Aorta (tissue), 5 donors: ENCODE measurements at regions not wholly inside any gene's neighbourhood (a gene's known extent, or its start where the extent isn't known, plus 50 kb on each side); places are given as distances from the start of the nearest gene placed in this dataset.
A peak's percentile ranks its signal among the peaks of the same experiment; 100 is the strongest.

Experiments
- ATAC-seq: fragments of 200-7000 bp; cut with Tn5 transposase; one replicate; pipeline ENCODE4 v1.9.1; 2022; ENCODE audit warnings: moderate library complexity; ENCODE audit not compliant: low FRiP score
- DNase-seq, 2 donors: peaks; one replicate each; pipeline ENCODE4 v3.0.0-alpha.2; 2020
- H3K27ac ChIP-seq, 2 donors: one replicate each; pipeline ENCODE4 v1.5.1; 2013; ENCODE audit warnings: low read length in 2 of 2, mild to moderate bottlenecking in 2 of 2, moderate library complexity in 2 of 2, control low read depth in 1 of 2, inconsistent platforms in 1 of 2, low read depth in 1 of 2
- H3K27me3 ChIP-seq, 2 donors: one replicate each; pipeline ENCODE4 v1.6.1; 2013; ENCODE audit warnings: control low read depth in 1 of 2, low read length in 1 of 2, mild to moderate bottlenecking in 1 of 2, moderate library complexity in 1 of 2; ENCODE audit not compliant: insufficient read depth in 2 of 2, control insufficient read depth in 1 of 2
- H3K36me3 ChIP-seq, 2 donors: one replicate each; pipeline ENCODE4 v1.6.1; 2013; ENCODE audit warnings: control low read depth in 1 of 2, low read length in 1 of 2, mild to moderate bottlenecking in 1 of 2; ENCODE audit not compliant: insufficient read depth in 2 of 2, control insufficient read depth in 1 of 2
- H3K4me1 ChIP-seq, 2 donors: one replicate each; pipeline ENCODE4 v1.6.1; 2013; ENCODE audit warnings: low read length in 2 of 2, control low read depth in 1 of 2, mild to moderate bottlenecking in 1 of 2, moderate library complexity in 1 of 2; ENCODE audit not compliant: insufficient read depth in 2 of 2, control insufficient read depth in 1 of 2
- H3K4me3 ChIP-seq, 2 donors: one replicate each; pipeline ENCODE4 v1.5.1; 2013; ENCODE audit warnings: low read length in 2 of 2, control low read depth in 1 of 2, mild to moderate bottlenecking in 1 of 2
- H3K9me3 ChIP-seq: one replicate; pipeline ENCODE4 v1.6.1; 2013; ENCODE audit warnings: mild to moderate bottlenecking, low read length; ENCODE audit not compliant: control insufficient read depth
- WGBS, 2 donors: extraction: QIAGEN DNeasy Blood & Tissue Kit; methylation state at CpG; one replicate each; pipeline ENCODE4 v1.1.7; 2013; 5-methylcytosine and 5-hydroxymethylcytosine counted together
- intact Hi-C, 2 donors: fragments of 100-400 bp; cut with DNase I; formaldehyde crosslinking; loops; one replicate each; pipeline versions ENCODE4 v1.14.2 to v1.15.0; 2022
- donor health status: healthy with polysubstance abuse.
- donor health status: Bipolar disorder and iron deficiency.
- donor health status: DM: no; HTN: no; CAD: no.
- donor health status: DM: no; HTN: no; CAD: no.
- donor health status: DM: yes; HTN: yes; CAD: no.

DNA sequence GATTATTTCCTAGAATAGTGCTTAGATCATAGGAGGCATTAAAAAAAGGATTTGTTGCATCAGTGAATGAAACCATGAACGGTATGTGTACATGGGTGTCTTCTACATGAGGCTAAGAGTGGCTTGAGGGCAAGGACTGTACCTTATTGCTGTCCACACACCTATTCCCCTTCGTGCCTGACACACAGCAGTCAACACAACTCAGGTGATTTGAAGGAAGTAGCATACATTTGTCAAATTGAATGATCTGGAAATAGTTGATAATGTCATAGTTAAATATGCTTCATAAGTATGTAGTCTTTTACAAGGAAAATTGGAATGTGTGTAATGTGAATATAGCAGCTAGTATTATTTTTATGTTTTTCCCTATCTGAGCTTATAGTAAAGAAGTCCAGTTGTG lies 189.0 kb upstream of the DAB1 start:
- no peak overlapping the region for H3K27ac ChIP-seq
- ATAC-seq (no peak), DNase-seq (no peak)
- peaks cover 0 to 2% of the 10 kb centered on the region in 2 donors for H3K27me3 ChIP-seq
- 84 to 85% methylated on average over 2 of the region's 2 CpGs for WGBS, 2 donors
- no peaks in the 10 kb centered on the region for H3K36me3 ChIP-seq
- intact Hi-C loops, result no loop called here
- no peaks in the 10 kb centered on the region for H3K4me1 ChIP-seq
- no peak overlapping the region for H3K4me3 ChIP-seq
- H3K9me3 ChIP-seq, result no peaks in the 10 kb centered on the region

GRCh38 chr1:57605933-57606332 lies 182.1 kb upstream of the DAB1 start:
- Histone ChIP-seq H3K27ac (no peak overlapping the region), H3K9me3 (no peaks in the 10 kb centered on the region), H3K27me3 (no peaks in the 10 kb centered on the region), H3K4me1 (no peaks in the 10 kb centered on the region), H3K4me3 (no peak overlapping the region), H3K36me3 (no peaks in the 10 kb centered on the region)
- intact Hi-C loops, result no loop called here
- WGBS, 2 donors, result 67 to 76% methylated on average over 8 of the region's 8 CpGs
- ATAC-seq (no peak), DNase-seq (no peak)

GRCh38 chr1:57603696-57604095 lies 179.8 kb upstream of the DAB1 start:
- intact Hi-C loops, result no loop called here
- H3K36me3 ChIP-seq, result no peaks in the 10 kb centered on the region
- H3K4me1 ChIP-seq, result no peaks in the 10 kb centered on the region
- WGBS, 2 donors, result 74 to 81% methylated on average over 6 of the region's 6 CpGs
- no peak overlapping the region for H3K4me3 ChIP-seq
- H3K27ac ChIP-seq, result no peak overlapping the region
- no peaks in the 10 kb centered on the region for H3K27me3 ChIP-seq
- ATAC-seq, result no peak
- H3K9me3 ChIP-seq, result no peaks in the 10 kb centered on the region
- no peak for DNase-seq

DNA sequence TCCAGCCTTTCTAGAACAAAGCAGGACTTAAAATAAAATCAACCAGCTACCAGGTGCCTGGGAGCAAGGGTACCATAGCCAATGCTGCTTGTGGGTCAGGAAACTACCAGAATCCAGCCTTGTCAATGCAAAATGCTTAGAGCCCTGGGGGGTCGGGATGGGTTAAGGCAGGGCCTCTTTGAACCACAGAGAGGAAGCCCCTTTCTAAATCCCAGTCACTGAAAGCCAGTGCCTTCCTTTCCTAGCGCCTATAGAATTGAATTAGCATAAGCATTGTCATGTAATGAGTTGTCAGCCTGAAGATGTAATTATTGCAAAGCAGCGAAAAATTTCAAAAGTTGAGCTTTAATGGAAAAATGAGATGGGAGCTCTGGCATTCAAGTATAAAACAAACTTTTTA lies 176.6 kb upstream of the DAB1 start:
- no peaks in the 10 kb centered on the region for H3K36me3 ChIP-seq
- no peaks in the 10 kb centered on the region for H3K27me3 ChIP-seq
- DNase-seq (no peak), ATAC-seq (no peak)
- H3K9me3 ChIP-seq, result no peaks in the 10 kb centered on the region
- H3K4me3 ChIP-seq, result no peak overlapping the region
- no peaks in the 10 kb centered on the region for H3K4me1 ChIP-seq
- intact Hi-C loops, result no loop called here
- H3K27ac ChIP-seq, result no peak overlapping the region
- 87 to 88% methylated on average over 3 of the region's 3 CpGs for WGBS, 2 donors

DNA sequence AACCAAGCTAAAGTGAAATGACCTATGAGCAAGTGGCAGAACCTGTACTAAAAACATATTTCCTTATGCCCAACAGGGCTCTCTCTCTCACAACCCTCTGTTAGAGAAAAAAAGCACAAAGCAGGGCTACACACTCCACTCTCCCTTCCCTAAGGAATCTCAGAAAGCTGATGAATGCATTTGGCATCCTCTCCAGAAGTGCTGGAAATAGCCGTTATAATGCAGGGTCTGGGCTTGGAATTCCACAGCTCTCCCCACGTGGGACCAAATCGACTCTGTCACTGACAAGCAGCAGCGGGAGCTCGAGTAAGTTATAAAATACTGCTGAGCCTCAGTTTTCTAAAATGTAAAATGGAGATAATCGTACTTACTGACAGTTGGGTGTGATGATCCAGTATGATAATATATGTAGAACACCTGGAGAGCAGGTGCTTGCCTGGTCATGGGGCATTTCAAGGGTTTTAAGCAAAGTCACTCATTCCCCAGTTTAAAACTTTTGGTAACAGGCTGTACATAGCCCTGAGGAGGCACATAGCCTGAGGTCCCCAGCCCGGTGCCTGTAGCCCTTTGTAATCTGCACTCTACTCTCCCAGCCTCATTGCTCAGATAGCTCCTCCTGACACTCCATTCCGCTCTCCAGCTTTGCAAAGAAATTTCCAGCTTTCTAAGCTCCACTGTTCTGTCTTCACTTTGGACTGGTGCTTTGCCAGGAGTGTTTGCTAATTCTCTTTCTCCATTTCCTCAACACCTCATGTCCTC lies 175.6 kb upstream of the DAB1 start:
- intact Hi-C loops, result no loop called here
- DNase-seq, result peak in 1 of 2 donors; percentile 47
- H3K9me3 ChIP-seq, result no peaks in the 10 kb centered on the region
- no peaks in the 10 kb centered on the region for H3K4me1 ChIP-seq
- WGBS, 2 donors, result 16 to 17% methylated on average over 8 of the region's 8 CpGs
- no peaks in the 10 kb centered on the region for H3K36me3 ChIP-seq
- no peaks in the 10 kb centered on the region for H3K27me3 ChIP-seq
- H3K27ac ChIP-seq, result no peak overlapping the region
- no peak overlapping the region for H3K4me3 ChIP-seq
- ATAC-seq, result no peak

DNA sequence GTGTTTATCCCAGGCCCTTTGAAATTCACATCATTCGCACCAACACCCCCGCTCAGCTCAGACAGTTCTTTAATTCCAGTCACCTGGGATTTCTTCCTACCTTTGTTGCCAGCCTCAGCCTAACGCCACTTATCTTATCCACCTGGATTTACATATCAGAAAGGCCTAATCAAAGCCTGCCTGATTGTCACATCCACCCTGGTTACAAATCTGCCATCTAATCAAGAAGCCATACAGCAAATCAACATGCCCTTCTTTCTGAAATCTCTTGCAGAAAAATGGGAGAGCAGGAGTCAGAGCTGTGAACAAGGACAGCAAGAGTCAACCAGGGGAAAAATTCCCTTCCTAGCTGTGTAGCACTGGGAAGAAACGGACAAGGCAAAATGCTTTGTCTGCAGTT lies 173.2 kb upstream of the DAB1 start:
- H3K9me3 ChIP-seq, result no peaks in the 10 kb centered on the region
- DNase-seq, result no peak
- intact Hi-C loops, result no loop called here
- H3K27me3 ChIP-seq, result no peaks in the 10 kb centered on the region
- H3K4me3 ChIP-seq, result no peak overlapping the region
- H3K27ac ChIP-seq, result no peak overlapping the region
- H3K36me3 ChIP-seq, result no peaks in the 10 kb centered on the region
- no peaks in the 10 kb centered on the region for H3K4me1 ChIP-seq
- 94 to 95% methylated on average over 4 of the region's 4 CpGs for WGBS, 2 donors
- no peak for ATAC-seq

DNA sequence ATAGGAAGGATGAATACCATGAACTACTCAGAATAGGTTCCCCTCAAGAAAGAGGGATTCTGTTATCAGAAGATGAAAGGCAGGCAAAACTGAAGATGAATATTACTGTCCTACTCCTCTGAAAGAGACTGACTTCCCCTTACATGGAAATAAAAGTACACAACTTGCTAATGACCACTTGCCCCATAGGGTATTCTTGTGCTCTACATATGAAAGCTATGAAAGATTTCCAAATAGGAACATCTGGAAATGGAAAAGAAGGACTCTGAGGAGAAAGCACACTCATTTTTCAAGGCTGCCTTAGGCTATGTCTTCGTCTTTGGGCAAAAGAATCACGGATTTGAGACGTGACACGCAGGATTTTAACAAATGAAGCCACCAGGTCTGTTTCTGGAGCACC lies 170.1 kb upstream of the DAB1 start:
- H3K9me3 ChIP-seq, result no peaks in the 10 kb centered on the region
- DNase-seq (no peak), ATAC-seq (no peak)
- 91 to 92% methylated on average over 4 of the region's 4 CpGs for WGBS, 2 donors
- no peaks in the 10 kb centered on the region for H3K36me3 ChIP-seq
- intact Hi-C loops, result no loop called here
- no peak overlapping the region for H3K4me3 ChIP-seq
- H3K27ac ChIP-seq, result no peak overlapping the region
- no peaks in the 10 kb centered on the region for H3K4me1 ChIP-seq
- no peaks in the 10 kb centered on the region for H3K27me3 ChIP-seq

- Histone ChIP-seq H3K36me3 (no peaks in the 10 kb centered on the region), H3K4me3 (no peak overlapping the region), H3K9me3 (no peaks in the 10 kb centered on the region), H3K27me3 (no peaks in the 10 kb centered on the region), H3K4me1 (no peaks in the 10 kb centered on the region), H3K27ac (no peak overlapping the region)
- no peak for ATAC-seq
- 97 to 100% methylated on average over 2 of the region's 2 CpGs for WGBS, 2 donors
- intact Hi-C loops, result no loop called here
- no peak for DNase-seq
These were observed 168.0 kb upstream of the DAB1 start for GRCh38 chr1:57591842-57592241.

- H3K27me3 ChIP-seq, result no peaks in the 10 kb centered on the region
- ATAC-seq (no peak), DNase-seq (no peak)
- intact Hi-C loops, result no loop called here
- H3K36me3 ChIP-seq, result no peaks in the 10 kb centered on the region
- 67 to 68% methylated on average over 5 of the region's 5 CpGs for WGBS, 2 donors
- H3K4me3 ChIP-seq, result no peak overlapping the region
- H3K4me1 ChIP-seq, result no peaks in the 10 kb centered on the region
- H3K27ac ChIP-seq, result no peak overlapping the region
- H3K9me3 ChIP-seq, result no peaks in the 10 kb centered on the region
These were observed 167.1 kb upstream of the DAB1 start for GRCh38 chr1:57590978-57591377.
